NCI-H226 (cell line): ENCODE measurements at regions not wholly inside any gene's neighbourhood (a gene's known extent, or its start where the extent isn't known, plus 50 kb on each side); places are given as distances from the start of the nearest gene placed in this dataset.

Experiments
- DNase-seq: peaks from one replicate; pipeline ENCODE4 v3.0.0-alpha.2; 2015

GRCh38 chr12:61857968-61858367 is 402.2 kb upstream of the USP15 start:
- no peak for DNase-seq

GRCh38 chr12:61860451-61860850 is 399.8 kb upstream of the USP15 start:
- no peak for DNase-seq

- no peak for DNase-seq
Measured at GRCh38 chr12:61862986-61863385, 397.2 kb upstream of the USP15 start.

- DNase-seq, result no peak
Measured at GRCh38 chr12:61863811-61864210, 396.4 kb upstream of the USP15 start.

- no peak for DNase-seq
Measured at GRCh38 chr12:61869796-61870195, 390.4 kb upstream of the USP15 start.

GRCh38 chr12:61870658-61871484 is 389.3 kb upstream of the USP15 start:
- no peak for DNase-seq

- DNase-seq, result no peak
Measured at GRCh38 chr12:61871485-61871810, 388.8 kb upstream of the USP15 start.

GRCh38 chr12:61879229-61879628 is 381.0 kb upstream of the USP15 start:
- no peak for DNase-seq

GRCh38 chr12:61880186-61880585 is 380.0 kb upstream of the USP15 start:
- DNase-seq, result no peak

GRCh38 chr12:61891632-61892031 is 368.6 kb upstream of the USP15 start:
- no peak for DNase-seq

GRCh38 chr12:61894168-61894567 is 366.0 kb upstream of the USP15 start:
- no peak for DNase-seq

- no peak for DNase-seq
Measured at GRCh38 chr12:61896436-61896835, 363.8 kb upstream of the USP15 start.

GRCh38 chr12:61902403-61902802 is 357.8 kb upstream of the USP15 start:
- DNase-seq, result no peak

GRCh38 chr12:61911113-61911512 is 349.1 kb upstream of the USP15 start:
- no peak for DNase-seq

- DNase-seq, result no peak
Measured at GRCh38 chr12:61915420-61915819, 344.8 kb upstream of the USP15 start.

GRCh38 chr12:61916831-61917230 is 343.4 kb upstream of the USP15 start:
- DNase-seq, result no peak

- DNase-seq, result no peak
Measured at GRCh38 chr12:61919686-61920085, 340.5 kb upstream of the USP15 start.

GRCh38 chr12:61920230-61920629 is 340.0 kb upstream of the USP15 start:
- DNase-seq, result no peak

- no peak for DNase-seq
Measured at GRCh38 chr12:61923152-61923551, 337.1 kb upstream of the USP15 start.

GRCh38 chr12:61934564-61934963 is 325.6 kb upstream of the USP15 start:
- DNase-seq, result no peak

- no peak for DNase-seq
Measured at GRCh38 chr12:61939977-61940376, 320.2 kb upstream of the USP15 start.

GRCh38 chr12:61956545-61956944 is 303.7 kb upstream of the USP15 start:
- no peak for DNase-seq

GRCh38 chr12:61974461-61974860 is 285.7 kb upstream of the USP15 start:
- DNase-seq, result no peak

- no peak for DNase-seq
Measured at GRCh38 chr12:61985830-61986229, 274.4 kb upstream of the USP15 start.

- DNase-seq, result no peak
Measured at GRCh38 chr12:61987173-61987572, 273.0 kb upstream of the USP15 start.
